ENCODE measurements at regions not wholly inside any gene's neighbourhood (a gene's known extent, or its start where the extent isn't known, plus 50 kb on each side); places are given as distances from the start of the nearest gene placed in this dataset.
A peak's percentile ranks its signal among the peaks of the same experiment; 100 is the strongest.

DNA sequence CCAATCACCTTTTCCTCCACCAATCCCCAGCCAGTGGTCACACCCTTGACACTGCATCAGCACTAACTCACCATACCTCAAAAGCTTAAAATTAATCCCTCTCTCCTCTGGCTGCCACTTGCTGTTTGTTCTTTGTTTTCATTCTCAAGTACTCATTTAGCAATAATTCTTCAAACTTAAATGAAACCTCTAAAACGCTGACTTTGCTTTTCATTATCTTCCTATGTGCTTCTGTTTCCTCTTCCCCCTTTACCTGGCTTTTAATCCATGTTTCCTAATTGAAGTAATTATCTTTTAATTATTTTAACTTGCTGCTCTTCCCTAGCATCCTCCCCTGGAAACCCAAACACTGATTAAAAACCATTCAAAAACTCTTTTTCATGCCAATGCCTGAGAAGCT lies 348.9 kb upstream of the MEOX2 start:
- no peak overlapping the region for H3K27ac ChIP-seq
- DNase-seq (ENCODE audit: low spot score): no peak
- TF ChIP-seq, protein P1, sequence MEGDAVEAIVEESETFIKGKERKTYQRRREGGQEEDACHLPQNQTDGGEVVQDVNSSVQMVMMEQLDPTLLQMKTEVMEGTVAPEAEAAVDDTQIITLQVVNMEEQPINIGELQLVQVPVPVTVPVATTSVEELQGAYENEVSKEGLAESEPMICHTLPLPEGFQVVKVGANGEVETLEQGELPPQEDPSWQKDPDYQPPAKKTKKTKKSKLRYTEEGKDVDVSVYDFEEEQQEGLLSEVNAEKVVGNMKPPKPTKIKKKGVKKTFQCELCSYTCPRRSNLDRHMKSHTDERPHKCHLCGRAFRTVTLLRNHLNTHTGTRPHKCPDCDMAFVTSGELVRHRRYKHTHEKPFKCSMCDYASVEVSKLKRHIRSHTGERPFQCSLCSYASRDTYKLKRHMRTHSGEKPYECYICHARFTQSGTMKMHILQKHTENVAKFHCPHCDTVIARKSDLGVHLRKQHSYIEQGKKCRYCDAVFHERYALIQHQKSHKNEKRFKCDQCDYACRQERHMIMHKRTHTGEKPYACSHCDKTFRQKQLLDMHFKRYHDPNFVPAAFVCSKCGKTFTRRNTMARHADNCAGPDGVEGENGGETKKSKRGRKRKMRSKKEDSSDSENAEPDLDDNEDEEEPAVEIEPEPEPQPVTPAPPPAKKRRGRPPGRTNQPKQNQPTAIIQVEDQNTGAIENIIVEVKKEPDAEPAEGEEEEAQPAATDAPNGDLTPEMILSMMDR (conservative IDR thresholded peaks at IDR 0.05; ENCODE audit: low read depth): no peak
- ChIA-PET CTCF (no interaction called here), POLR2A (ENCODE audit: low non-redundant PET) (no interaction called here)

DNA sequence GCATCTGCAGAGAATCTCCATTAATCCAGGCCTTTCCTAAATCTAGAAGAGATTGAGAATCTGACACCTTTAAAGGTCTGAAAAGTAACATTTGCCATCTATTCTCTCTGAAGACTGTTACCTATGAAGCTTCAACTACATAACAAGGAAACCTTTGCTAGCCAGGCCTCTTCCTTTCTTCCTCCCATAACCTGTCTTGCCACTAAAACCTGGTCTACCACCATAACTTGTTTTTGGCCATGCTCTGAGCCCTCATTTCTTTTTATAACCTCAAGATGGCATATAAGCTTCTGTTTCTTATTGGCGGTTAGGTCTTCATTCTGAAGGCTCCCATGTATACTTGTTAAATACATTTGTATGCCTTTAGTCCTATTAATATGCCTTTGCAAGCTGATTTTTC lies 348.4 kb upstream of the MEOX2 start:
- no peak for DNase-seq (ENCODE audit: low spot score)
- ChIA-PET POLR2A (ENCODE audit: low non-redundant PET) (no interaction called here), CTCF (no interaction called here)
- TF ChIP-seq, protein P1 (conservative IDR thresholded peaks at IDR 0.05; ENCODE audit: low read depth): no peak
- H3K27ac ChIP-seq: no peak overlapping the region

DNA sequence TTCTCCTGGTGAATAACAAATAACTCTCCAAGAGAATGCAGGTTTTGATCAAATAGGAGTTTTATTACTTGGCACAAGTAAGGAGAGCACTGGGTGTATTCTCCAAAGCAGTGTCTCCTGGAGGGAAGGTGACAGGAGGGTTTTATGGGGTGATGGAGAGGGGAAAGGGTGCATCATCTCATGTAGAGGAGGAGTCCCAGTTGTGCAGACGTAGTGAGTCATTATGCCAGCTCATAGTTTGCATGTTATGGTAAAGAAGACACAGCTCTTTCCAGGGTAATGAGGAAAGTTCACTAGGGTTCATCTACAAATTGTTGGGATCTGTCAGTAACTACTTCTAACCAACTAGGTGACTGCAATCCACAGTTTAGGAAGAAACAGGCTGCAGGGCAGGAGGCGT lies 347.9 kb upstream of the MEOX2 start:
- peak; percentile 4 for DNase-seq (ENCODE audit: low spot score)
- TF ChIP-seq, protein P1 (conservative IDR thresholded peaks at IDR 0.05; ENCODE audit: low read depth): no peak
- ChIA-PET CTCF (no interaction called here), POLR2A (ENCODE audit: low non-redundant PET) (no interaction called here)
- no peak overlapping the region for H3K27ac ChIP-seq

DNA sequence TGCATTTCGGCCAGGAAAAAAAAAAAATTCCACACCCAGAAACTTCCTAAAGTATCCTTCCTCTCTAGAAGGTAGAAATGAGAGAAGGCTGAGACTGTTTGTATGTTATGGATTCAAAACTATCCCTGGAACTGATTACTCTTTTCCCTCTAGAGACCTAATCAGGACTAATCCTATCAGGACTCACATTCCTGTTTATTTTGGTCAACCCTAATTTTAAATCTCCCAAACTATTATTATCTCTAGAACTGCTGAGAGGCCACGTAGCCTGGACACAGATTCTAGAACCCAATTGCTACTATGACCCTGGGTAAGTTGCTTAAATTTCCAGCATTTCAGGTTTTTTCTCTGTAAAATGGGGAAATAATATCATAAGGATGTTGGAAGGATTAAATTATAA lies 346.8 kb upstream of the MEOX2 start:
- H3K27ac ChIP-seq: no peak overlapping the region
- CTCF ChIA-PET: no interaction called here

DNA sequence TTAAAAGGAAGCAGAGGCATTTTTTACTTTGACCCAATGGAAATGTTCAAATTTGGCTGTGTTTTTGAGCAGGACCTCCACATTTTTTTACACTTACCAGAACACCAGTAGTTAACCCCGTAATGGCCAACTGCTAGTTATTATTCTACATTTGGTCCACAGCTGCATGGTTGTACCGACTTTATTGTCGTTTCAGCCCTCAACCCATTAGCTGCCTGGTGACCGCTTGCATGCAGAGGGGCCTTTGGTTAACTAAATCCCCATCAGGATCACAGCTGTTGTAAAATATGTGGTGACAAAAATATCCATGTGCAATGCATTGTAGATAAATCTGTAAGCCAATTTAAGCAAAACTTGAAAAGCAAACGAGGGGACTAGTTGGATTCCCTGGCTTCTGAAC lies 342.2 kb upstream of the MEOX2 start:
- ChIA-PET POLR2A (ENCODE audit: low non-redundant PET) (no interaction called here), CTCF (interaction anchor here (0.6 kb wide), 1 partner anchor 98 kb away, joined by 3 read pairs; no protein-coding TSS in a partner anchor)
- DNase-seq (ENCODE audit: low spot score): no peak
- H3K27ac ChIP-seq: no peak overlapping the region
- TF ChIP-seq, protein P1 (conservative IDR thresholded peaks at IDR 0.05; ENCODE audit: low read depth): no peak

More for the DNA sequence above, 346.8 kb upstream of the MEOX2 start:
- TF ChIP-seq, protein P1 (conservative IDR thresholded peaks at IDR 0.05; ENCODE audit: low read depth): no peak
- POLR2A ChIA-PET (ENCODE audit: low non-redundant PET): no interaction called here
- no peak for DNase-seq (ENCODE audit: low spot score)

DNA sequence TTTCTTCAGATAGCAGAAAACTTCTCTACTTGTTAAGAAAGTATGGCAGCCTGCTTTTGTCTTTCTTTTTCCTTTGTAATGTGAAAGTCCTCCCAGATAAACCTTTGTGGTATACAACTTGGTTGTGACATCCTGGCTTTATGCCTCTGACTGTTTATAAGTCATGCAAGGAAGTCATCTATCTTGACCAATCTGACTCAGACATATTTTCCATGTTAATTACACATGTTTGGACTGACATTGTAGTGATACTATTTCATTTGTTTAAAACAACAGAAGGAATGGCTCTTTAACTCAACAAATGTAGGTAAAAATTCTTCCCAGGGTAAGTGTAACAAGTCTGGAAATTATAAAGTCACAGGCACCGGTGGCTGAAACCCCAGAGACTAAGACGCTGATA lies 341.6 kb upstream of the MEOX2 start:
- no peak overlapping the region for H3K27ac ChIP-seq
- TF ChIP-seq, protein P1 (conservative IDR thresholded peaks at IDR 0.05; ENCODE audit: low read depth): no peak
- DNase-seq (ENCODE audit: low spot score): no peak
- ChIA-PET CTCF (no interaction called here), POLR2A (ENCODE audit: low non-redundant PET) (no interaction called here)

DNA sequence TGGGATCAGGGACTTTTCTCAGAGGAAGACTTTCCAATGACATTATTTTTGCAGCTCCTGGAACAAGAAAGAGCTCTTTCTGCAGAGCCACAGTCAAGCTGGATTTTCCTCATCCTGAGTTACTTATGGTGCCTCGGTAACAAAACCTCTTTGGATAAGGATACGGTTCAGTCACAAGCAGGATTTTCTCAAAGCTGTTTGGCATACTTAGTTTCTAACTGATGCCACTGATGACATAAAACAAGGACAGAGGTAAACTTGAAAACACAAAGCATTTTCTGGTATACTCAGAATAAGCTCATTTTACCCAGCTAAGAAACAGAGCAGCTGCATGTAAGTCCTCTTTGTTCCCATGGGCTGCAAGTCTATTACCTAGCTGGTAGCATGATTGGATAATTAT lies 340.9 kb upstream of the MEOX2 start:
- DNase-seq (ENCODE audit: low spot score): no peak
- no peak overlapping the region for H3K27ac ChIP-seq
- TF ChIP-seq, protein P1 (conservative IDR thresholded peaks at IDR 0.05; ENCODE audit: low read depth): no peak
- ChIA-PET POLR2A (ENCODE audit: low non-redundant PET) (no interaction called here), CTCF (no interaction called here)
